Activated CD8-positive, alpha-beta T cell treated with anti-CD3 and anti-CD28 coated beads, Interleukin-2, amount 10 ng/mL, durations not matched to agents 7 days and 5 days (primary cell): ENCODE measurements at regions not wholly inside any gene's neighbourhood (a gene's known extent, or its start where the extent isn't known, plus 50 kb on each side); places are given as distances from the start of the nearest gene placed in this dataset.
"Not testable (repeated sequence)": the region's sequence is repeated elsewhere in the genome, so short reads cannot be mapped to it uniquely, and the experiment has no call there.

Experiments used
- ATAC-seq: fragments of 150-1000 bp; cut with Tn5 transposase; one replicate; pipeline ENCODE4 v1.10.0; 2021; ENCODE audit warnings: moderate library complexity
- CTCF ChIA-PET: fragments of 350-600 bp; sonication (Branson Sonifier 250); formaldehyde crosslinking; loops from one replicate; lab custom pipeline; 2021; ENCODE audit warnings: antibody characterized with exemption; lab: Charles Lee
- POLR2A ChIA-PET: fragments of 350-600 bp; sonication (Branson Sonifier 250); formaldehyde crosslinking; loops from one replicate; lab custom pipeline; 2021; ENCODE audit warnings: antibody characterized with exemption; lab: Charles Lee
- DNase-seq: peaks from one replicate; pipeline ENCODE4 v3.0.0-alpha.2; 2020
- H3K27ac Mint-ChIP-seq: one replicate; pipeline ENCODE4 v1.8.0; 2021; ENCODE audit warnings: mild to moderate bottlenecking, mixed read lengths
- H3K27me3 Mint-ChIP-seq: one replicate; pipeline ENCODE4 v1.8.0; 2021; ENCODE audit warnings: low read depth, mixed read lengths
- H3K36me3 Mint-ChIP-seq: one replicate; pipeline ENCODE4 v1.8.0; 2021; ENCODE audit warnings: low read depth, mixed read lengths
- H3K4me1 Mint-ChIP-seq: one replicate; pipeline ENCODE4 v1.8.0; 2021; ENCODE audit warnings: low read depth, mixed read lengths
- H3K4me3 Mint-ChIP-seq: one replicate; pipeline ENCODE4 v1.8.0; 2021; ENCODE audit warnings: mild to moderate bottlenecking, mixed read lengths
- H3K9me3 Mint-ChIP-seq: one replicate; pipeline ENCODE4 v1.8.0; 2022; ENCODE audit warnings: mixed read lengths; ENCODE audit not compliant: insufficient read depth

GRCh38 chr11:54927704-54928103 lies 221.1 kb downstream of the OR4A5 start:
- Mint-ChIP-seq H3K36me3 (no peaks in the 10 kb centered on the region), H3K27ac (no peak overlapping the region), H3K4me3 (no peak overlapping the region), H3K9me3 (peaks cover 36% of the 10 kb centered on the region), H3K4me1 (no peaks in the 10 kb centered on the region), H3K27me3 (no peaks in the 10 kb centered on the region)
- CTCF ChIA-PET = no interaction called here
- POLR2A ChIA-PET = no interaction called here
- no peak for DNase-seq
- ATAC-seq = no peak

DNA sequence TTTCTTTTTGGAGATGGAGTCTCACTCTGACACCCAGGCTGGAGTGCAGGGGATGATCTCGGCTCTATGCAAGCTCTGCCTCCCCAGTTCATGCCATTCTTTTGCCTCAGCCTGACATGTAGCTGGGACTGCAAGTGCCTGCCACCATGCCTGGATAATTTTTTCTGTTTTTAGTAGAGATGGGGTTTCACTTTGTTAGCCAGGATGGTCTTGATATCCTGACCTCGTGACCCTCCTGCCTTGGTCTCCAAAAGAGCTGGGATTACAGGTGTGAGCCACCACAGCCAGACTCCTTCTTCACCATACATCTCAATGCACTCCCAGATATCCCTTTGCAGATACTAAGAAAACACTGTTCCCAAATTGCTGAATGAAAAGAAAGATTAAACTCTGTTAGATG lies 224.3 kb downstream of the OR4A5 start:
- CTCF ChIA-PET = no interaction called here
- no peaks in the 10 kb centered on the region for H3K27me3 Mint-ChIP-seq
- no peaks in the 10 kb centered on the region for H3K4me1 Mint-ChIP-seq
- H3K9me3 Mint-ChIP-seq = peaks cover 44% of the 10 kb centered on the region
- no peaks in the 10 kb centered on the region for H3K36me3 Mint-ChIP-seq
- no peak for ATAC-seq
- DNase-seq = no peak
- POLR2A ChIA-PET = no interaction called here
- H3K27ac Mint-ChIP-seq = no peak overlapping the region
- no peak overlapping the region for H3K4me3 Mint-ChIP-seq

- ChIA-PET CTCF (no interaction called here), POLR2A (no interaction called here)
- Mint-ChIP-seq H3K4me1 (no peaks in the 10 kb centered on the region), H3K27ac (no peak overlapping the region), H3K27me3 (no peaks in the 10 kb centered on the region), H3K4me3 (no peak overlapping the region), H3K36me3 (no peaks in the 10 kb centered on the region), H3K9me3 (peaks cover 39% of the 10 kb centered on the region)
- ATAC-seq = no peak
- no peak for DNase-seq
Measured at GRCh38 chr11:54944211-54944610, 237.6 kb downstream of the OR4A5 start.

GRCh38 chr11:54946424-54946823 lies 239.8 kb downstream of the OR4A5 start:
- H3K36me3 Mint-ChIP-seq = no peaks in the 10 kb centered on the region
- CTCF ChIA-PET = interaction anchor here (0.8 kb wide), 1 partner anchor 11 kb away, joined by 3 read pairs; no protein-coding TSS in a partner anchor
- no peak overlapping the region for H3K4me3 Mint-ChIP-seq
- peaks cover 32% of the 10 kb centered on the region for H3K9me3 Mint-ChIP-seq
- H3K4me1 Mint-ChIP-seq = no peaks in the 10 kb centered on the region
- ATAC-seq (no peak), DNase-seq (no peak)
- no peak overlapping the region for H3K27ac Mint-ChIP-seq
- POLR2A ChIA-PET = no interaction called here
- H3K27me3 Mint-ChIP-seq = no peaks in the 10 kb centered on the region

DNA sequence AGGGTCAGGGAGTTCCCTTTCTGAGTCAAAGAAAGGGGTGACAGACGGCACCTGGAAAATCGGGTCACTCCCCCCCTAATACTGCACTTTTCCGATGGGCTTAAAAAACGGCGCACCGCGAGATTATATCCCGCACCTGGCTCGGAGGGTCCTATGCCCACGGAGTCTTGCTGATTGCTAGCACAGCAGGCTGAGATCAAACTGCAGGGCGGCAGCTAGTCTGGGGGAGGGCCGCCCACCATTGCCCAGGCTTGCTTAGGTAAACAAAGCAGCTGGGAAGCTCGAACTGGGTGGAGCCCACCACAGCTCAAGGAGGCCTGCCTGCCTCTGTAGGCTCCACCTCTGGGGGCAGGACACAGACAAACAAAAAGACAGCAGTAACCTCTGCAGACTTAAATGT lies 240.5 kb downstream of the OR4A5 start:
- not testable (repeated sequence) for H3K4me3 Mint-ChIP-seq, H3K36me3 Mint-ChIP-seq

DNA sequence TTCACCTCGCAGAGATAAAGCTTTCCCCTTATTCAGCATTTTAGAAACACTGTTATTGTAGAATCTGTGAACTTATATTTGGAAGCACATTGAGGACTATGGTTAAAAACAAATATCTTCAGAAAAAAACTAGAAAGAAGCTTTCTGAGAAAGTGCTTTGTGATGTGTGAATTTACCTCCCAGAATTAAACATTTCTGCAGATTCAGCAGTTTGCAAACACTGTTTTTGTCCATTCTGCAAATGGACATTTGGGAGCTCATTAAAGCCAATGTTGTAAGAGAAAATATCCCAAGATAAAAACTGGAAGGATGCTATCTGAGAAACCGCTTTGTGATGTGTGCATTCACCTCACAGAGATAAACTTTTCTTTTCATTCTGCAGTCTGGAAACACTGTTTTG lies 272.7 kb downstream of the OR4A5 start:
- DNase-seq (no peak), ATAC-seq (no peak)
- Mint-ChIP-seq H3K4me3 (no peak overlapping the region), H3K27ac (no peak overlapping the region), H3K4me1 (no peaks in the 10 kb centered on the region), H3K36me3 (no peaks in the 10 kb centered on the region), H3K9me3 (peaks cover 26% of the 10 kb centered on the region), H3K27me3 (no peaks in the 10 kb centered on the region)
- POLR2A ChIA-PET = no interaction called here
- CTCF ChIA-PET = no interaction called here

More for the DNA sequence above, 240.5 kb downstream of the OR4A5 start:
- H3K27me3 Mint-ChIP-seq, POLR2A ChIA-PET, ATAC-seq, DNase-seq, H3K4me1 Mint-ChIP-seq, H3K27ac Mint-ChIP-seq, CTCF ChIA-PET: not testable (repeated sequence)
- H3K9me3 Mint-ChIP-seq = peaks cover 32% of the 10 kb centered on the region

DNA sequence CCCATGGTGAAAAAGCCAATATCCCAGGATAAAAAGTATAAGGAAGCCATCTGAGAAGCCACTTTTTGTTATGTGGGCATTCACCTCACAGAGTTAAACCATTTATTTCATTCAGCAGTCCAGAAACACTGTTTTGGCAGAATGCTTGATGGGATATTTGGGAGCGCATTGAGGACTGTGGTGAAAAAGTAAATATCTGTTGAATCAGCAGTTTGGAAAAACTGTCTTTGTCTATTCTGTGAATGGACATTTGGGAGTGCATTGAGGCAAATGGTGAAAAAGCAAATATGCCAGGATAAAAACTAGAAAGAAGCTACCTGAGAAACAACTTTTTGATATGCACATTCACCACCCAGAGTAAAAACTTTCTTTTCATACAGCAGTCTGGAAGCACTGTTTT lies 276.2 kb upstream of the TRIM48 start:
- no peaks in the 10 kb centered on the region for H3K36me3 Mint-ChIP-seq
- H3K4me3 Mint-ChIP-seq = no peak overlapping the region
- ATAC-seq = no peak
- no peaks in the 10 kb centered on the region for H3K27me3 Mint-ChIP-seq
- H3K4me1 Mint-ChIP-seq = no peaks in the 10 kb centered on the region
- no peak for DNase-seq
- POLR2A ChIA-PET = no interaction called here
- CTCF ChIA-PET = no interaction called here
- H3K9me3 Mint-ChIP-seq = peaks cover 34% of the 10 kb centered on the region
- H3K27ac Mint-ChIP-seq = no peak overlapping the region

- ATAC-seq, H3K27me3 Mint-ChIP-seq, H3K36me3 Mint-ChIP-seq, H3K4me3 Mint-ChIP-seq, H3K4me1 Mint-ChIP-seq, H3K27ac Mint-ChIP-seq, POLR2A ChIA-PET, CTCF ChIA-PET, DNase-seq: not testable (repeated sequence)
- H3K9me3 Mint-ChIP-seq = peaks cover 32% of the 10 kb centered on the region
Measured at GRCh38 chr11:55028837-55029236, 233.1 kb upstream of the TRIM48 start.

GRCh38 chr11:55054723-55055122 lies 207.2 kb upstream of the TRIM48 start:
- ATAC-seq = no peak
- ChIA-PET CTCF (no interaction called here), POLR2A (no interaction called here)
- Mint-ChIP-seq H3K9me3 (peaks cover 9% of the 10 kb centered on the region), H3K4me3 (no peak overlapping the region), H3K27ac (no peak overlapping the region), H3K27me3 (no peaks in the 10 kb centered on the region), H3K36me3 (no peaks in the 10 kb centered on the region), H3K4me1 (no peaks in the 10 kb centered on the region)
- no peak for DNase-seq

DNA sequence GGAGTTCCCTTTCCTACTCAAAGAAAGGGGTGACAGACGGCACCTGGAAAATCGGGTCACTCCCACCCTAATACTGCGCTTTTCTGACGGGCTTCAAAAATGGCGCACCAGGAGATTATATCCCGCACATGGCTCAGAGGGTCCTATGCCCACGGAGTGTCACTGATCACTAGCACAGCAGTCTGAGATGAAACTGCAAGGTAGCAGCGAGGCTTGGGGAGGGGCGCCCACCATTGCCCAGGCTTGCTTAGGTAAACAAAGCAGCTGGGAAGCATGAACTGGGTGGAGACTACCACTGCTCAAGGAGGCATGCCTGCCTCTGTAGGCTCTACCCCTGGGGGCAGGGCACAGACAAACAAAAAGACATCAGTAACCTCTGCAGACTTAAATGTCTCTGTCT lies 177.4 kb upstream of the TRIM48 start:
- H3K4me1 Mint-ChIP-seq, H3K4me3 Mint-ChIP-seq, ATAC-seq, H3K27me3 Mint-ChIP-seq, DNase-seq, H3K36me3 Mint-ChIP-seq, POLR2A ChIA-PET, CTCF ChIA-PET, H3K27ac Mint-ChIP-seq: not testable (repeated sequence)
- H3K9me3 Mint-ChIP-seq = peaks cover 27% of the 10 kb centered on the region

- Mint-ChIP-seq H3K4me1 (no peaks in the 10 kb centered on the region), H3K4me3 (no peak overlapping the region), H3K9me3 (peaks cover 30% of the 10 kb centered on the region), H3K36me3 (no peaks in the 10 kb centered on the region), H3K27ac (no peak overlapping the region), H3K27me3 (no peaks in the 10 kb centered on the region)
- ATAC-seq = no peak
- ChIA-PET POLR2A (no interaction called here), CTCF (no interaction called here)
- no peak for DNase-seq
Measured at GRCh38 chr11:55106391-55106790, 155.6 kb upstream of the TRIM48 start.
